Esophagus squamous epithelium (tissue), 4 donors: ENCODE measurements at regions not wholly inside any gene's neighbourhood (a gene's known extent, or its start where the extent isn't known, plus 50 kb on each side); places are given as distances from the start of the nearest gene placed in this dataset.

ENCODE experiments used
- CTCF ChIP-seq, 6 experiments: fragments of 450-650 bp in 4 of 6; fragments of 200-600 bp in 2 of 6; sonication (generic) in 2 of 6; IDR thresholded peaks; one replicate each; pipeline ENCODE4 v1.5.1; 2016 to 2019; ENCODE audit warnings: antibody characterized with exemption in 6 of 6, mild to moderate bottlenecking in 4 of 6, moderate library complexity in 4 of 6
- POLR2A ChIP-seq, 4 donors: fragments of 450-650 bp; IDR thresholded peaks; one replicate each; pipeline ENCODE4 v1.6.1; 2017; ENCODE audit warnings: antibody characterized with exemption in 4 of 4, mild to moderate bottlenecking in 4 of 4, moderate library complexity in 3 of 4

DNA sequence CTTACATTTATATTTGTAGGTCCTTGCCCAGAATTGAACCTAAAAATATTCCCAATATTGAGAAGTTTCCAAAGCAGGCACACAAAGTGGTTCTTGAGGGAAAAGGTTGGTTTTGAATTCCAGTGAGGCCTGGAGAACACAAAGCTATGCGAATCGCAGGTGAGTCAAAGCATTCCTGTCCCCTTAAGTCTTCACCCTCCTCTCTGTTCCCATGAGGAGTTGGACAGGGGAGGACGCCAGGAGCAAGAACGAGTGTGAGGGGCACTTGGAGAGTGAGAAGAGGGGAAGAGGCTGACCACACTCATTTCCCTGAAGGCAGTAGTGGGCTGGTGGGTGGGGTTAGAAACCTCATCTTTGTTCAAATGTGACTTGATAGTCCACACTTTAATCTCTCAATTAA is 185.8 kb upstream of the EOMES start:
- TF ChIP-seq POLR2A (IDR thresholded peaks at IDR 0.05) (no peak), CTCF (IDR thresholded peaks at IDR 0.05) (no peak)
